GM06990 (cell line): ENCODE measurements at regions not wholly inside any gene's neighbourhood (a gene's known extent, or its start where the extent isn't known, plus 50 kb on each side); places are given as distances from the start of the nearest gene placed in this dataset.

Experiments
- DNase-seq: peaks from one replicate; pipeline ENCODE4 v3.0.0-alpha.2; 2011; ENCODE audit not compliant: insufficient read length; ENCODE audit errors: extremely low read depth
- H3K27me3 ChIP-seq: replicated peaks from 2 replicates; pipeline ENCODE4 v1.6.0; 2011; ENCODE audit warnings: low read length; ENCODE audit not compliant: control insufficient read depth, insufficient read depth
- H3K36me3 ChIP-seq: 2 replicates; pipeline ENCODE4 v1.5.1; 2011; ENCODE audit warnings: low read length; ENCODE audit not compliant: control insufficient read depth, insufficient read depth
- H3K4me3 ChIP-seq: replicated peaks from 2 replicates; pipeline ENCODE4 v1.5.1; 2011; ENCODE audit warnings: low read depth, mild to moderate bottlenecking, control low read depth, low read length
- CTCF ChIP-seq: IDR thresholded peaks from 2 replicates; pipeline ENCODE4 v1.5.1; 2011; ENCODE audit warnings: low read length, control low read depth, mild to moderate bottlenecking, inconsistent platforms; ENCODE audit not compliant: insufficient read depth, poor library complexity, severe bottlenecking

- no peak for TF ChIP-seq CTCF
- no peak for DNase-seq
- Histone ChIP-seq H3K36me3 (no peaks in the 10 kb centered on the region), H3K27me3 (peaks cover 4% of the 10 kb centered on the region), H3K4me3 (no peak overlapping the region)
These were observed 92.8 kb downstream of the PRKAB2 start for GRCh38 chr1:147079400-147080005.

DNA sequence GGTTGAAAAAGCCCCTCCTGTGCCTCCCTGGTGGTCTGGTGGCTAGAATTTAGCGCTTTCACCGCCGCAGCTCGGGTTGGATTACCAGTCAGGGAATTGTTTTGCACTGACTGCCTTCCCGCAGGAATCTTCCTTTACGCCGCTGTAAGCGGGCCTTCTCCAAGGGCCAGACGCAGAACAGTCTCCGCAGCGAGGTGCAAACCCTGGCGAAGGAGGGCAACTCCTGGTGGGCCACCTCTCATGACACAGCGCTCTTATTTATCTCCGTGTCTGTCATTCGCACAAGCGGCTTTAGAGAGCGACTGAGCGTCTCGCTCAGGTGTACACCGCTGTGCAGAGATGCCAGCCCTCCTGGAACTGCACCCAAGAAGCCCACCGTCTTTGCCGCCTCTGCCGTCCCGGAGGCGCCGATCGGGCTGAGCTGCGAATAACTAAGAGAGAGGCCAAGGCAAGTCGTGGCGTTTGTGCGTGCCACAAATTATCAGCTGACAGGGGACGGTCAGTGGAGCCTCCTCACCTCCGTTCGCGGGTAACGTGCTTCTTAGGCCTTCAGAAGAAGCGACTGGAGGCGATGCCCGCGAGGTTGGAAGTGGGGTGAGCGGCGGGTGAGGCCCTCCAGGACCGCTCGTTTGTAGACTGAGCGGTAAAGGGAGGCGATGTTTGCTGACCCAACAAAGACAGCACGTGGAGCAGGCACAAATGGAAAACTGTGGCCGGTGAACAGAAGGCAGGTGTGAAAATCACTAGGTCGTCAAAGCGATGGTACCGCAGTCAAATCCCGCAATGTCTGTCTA lies 93.5 kb downstream of the PRKAB2 start:
- Histone ChIP-seq H3K27me3 (peaks cover 4% of the 10 kb centered on the region), H3K4me3 (no peak overlapping the region), H3K36me3 (no peaks in the 10 kb centered on the region)
- TF ChIP-seq CTCF, result no peak
- DNase-seq, result no peak

DNA sequence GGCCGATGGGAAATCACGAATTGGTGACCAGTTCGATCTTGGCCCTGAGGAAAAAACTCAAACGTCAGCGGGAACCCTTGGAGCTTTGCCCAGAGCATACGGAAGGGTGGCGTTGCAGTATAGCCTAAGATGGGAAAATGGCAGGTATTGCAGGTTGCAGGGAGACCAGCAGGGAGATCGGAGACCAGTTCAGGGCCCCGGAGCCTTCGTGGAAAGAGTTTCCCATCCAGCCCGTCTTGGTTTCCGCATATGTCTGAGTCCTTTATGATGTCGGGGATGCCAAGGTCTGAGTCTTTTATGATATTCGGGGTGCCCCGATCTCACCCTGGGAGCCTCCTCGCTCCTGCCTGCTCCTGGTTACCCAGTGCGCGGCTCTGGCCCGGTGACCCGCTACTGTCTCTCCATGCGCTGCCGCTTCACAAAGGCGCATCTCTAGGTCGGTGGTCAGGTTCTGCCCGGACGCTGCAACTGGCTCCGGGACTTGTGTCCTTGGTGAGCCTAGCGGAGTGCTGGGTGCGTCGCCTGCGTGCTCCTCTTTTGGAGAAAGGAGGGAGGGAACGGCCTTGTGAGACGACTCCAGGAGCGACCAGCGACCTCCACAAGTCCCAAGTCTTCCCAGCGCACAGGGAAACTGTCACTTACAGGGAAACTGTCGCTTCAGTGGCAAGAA lies 94.2 kb downstream of the PRKAB2 start:
- H3K27me3 ChIP-seq, result peaks cover 4% of the 10 kb centered on the region
- DNase-seq, result no peak
- no peak overlapping the region for H3K4me3 ChIP-seq
- H3K36me3 ChIP-seq, result no peaks in the 10 kb centered on the region
- TF ChIP-seq CTCF, result no peak

DNA sequence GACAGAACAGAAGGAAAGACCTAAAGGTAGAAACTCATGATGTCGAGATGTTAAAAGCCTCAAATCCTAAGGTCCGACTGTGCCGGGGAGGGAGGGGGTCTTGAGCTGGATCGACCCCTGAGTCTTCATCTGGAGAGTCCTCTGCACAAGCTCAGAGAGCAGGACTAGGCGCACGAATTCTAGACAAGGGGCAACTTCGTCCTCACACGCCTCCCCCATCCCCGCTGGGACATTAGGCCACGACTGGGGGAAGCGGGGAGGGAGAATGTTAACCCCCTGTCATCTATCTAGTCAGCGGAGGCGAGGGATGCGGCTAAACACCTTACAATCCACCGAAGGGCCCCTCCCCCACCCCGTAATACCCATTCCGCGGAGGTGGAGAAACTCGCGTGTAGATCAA lies 94.7 kb downstream of the PRKAB2 start:
- DNase-seq, result no peak
- peaks cover 6% of the 10 kb centered on the region for H3K27me3 ChIP-seq
- no peaks in the 10 kb centered on the region for H3K36me3 ChIP-seq
- TF ChIP-seq CTCF, result no peak
- no peak overlapping the region for H3K4me3 ChIP-seq

- H3K36me3 ChIP-seq, result no peaks in the 10 kb centered on the region
- no peak for DNase-seq
- no peak overlapping the region for H3K4me3 ChIP-seq
- H3K27me3 ChIP-seq, result peaks cover 6% of the 10 kb centered on the region
- TF ChIP-seq CTCF, result no peak
These were observed 95.2 kb downstream of the PRKAB2 start for GRCh38 chr1:147077081-147077480.
